HCT116 (cell line): ENCODE measurements at regions not wholly inside any gene's neighbourhood (a gene's known extent, or its start where the extent isn't known, plus 50 kb on each side); places are given as distances from the start of the nearest gene placed in this dataset.

Source experiments
- CTCF ChIP-seq, 3 experiments: fragments of 200-600 bp in 1 of 3; sonication (generic) in 1 of 3; IDR thresholded peaks in 2 of 3; conservative IDR thresholded peaks in 1 of 3; 2 replicates each; pipeline ENCODE4 v1.5.1; 2012 to 2017; ENCODE audit warnings: low read depth in 2 of 3, low read length in 2 of 3, antibody characterized with exemption in 1 of 3, borderline replicate concordance in 1 of 3, control low read depth in 1 of 3, mild to moderate bottlenecking in 1 of 3, mixed read lengths in 1 of 3, mixed run types in 1 of 3, moderate library complexity in 1 of 3; ENCODE audit not compliant: insufficient read depth in 1 of 3
- EZH2 ChIP-seq: fragments of 200-600 bp; sonication (generic); IDR thresholded peaks from 2 replicates; pipeline ENCODE4 v1.6.1; 2017; ENCODE audit warnings: antibody characterized with exemption, mixed run types
- POLR2AphosphoS5 ChIP-seq: IDR thresholded peaks from 2 replicates; pipeline ENCODE4 v1.6.1; 2011; ENCODE audit warnings: mild to moderate bottlenecking, low read depth, low read length, moderate library complexity
- RAD21 ChIP-seq: IDR thresholded peaks from 2 replicates; pipeline ENCODE4 v1.6.1; 2012; ENCODE audit warnings: low read depth, mild to moderate bottlenecking
- REST ChIP-seq: IDR thresholded peaks from 2 replicates; pipeline ENCODE4 v1.6.1; 2012; ENCODE audit warnings: low read depth

DNA sequence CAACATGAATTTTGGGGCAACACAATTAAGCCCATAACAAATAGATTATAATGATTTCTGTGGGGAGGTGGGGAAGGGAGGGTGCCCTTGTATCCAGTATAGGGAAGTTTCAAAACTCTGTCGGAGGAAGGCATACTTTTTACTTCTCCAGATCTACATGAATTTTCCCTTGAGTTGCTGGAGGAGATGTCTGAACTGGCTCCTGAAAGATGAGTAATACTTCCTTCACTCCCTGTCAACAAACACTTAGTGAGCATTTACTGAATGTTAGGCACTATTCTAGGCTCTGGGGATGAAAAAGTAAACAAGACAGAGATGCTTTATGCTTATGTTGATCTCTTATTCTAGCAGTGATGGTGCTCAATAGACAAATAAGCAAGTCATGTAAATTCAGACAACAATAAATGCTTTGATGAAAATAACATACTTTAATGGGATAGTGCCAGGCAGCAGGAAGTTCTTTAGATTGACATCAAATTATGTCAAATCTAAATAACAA is 197.9 kb upstream of the ANKH start:
- TF ChIP-seq CTCF (IDR thresholded peaks at IDR 0.05 in 2 of 3, conservative IDR thresholded peaks at IDR 0.05 in 1 of 3; ENCODE audit: borderline replicate concordance in 1 of 3, insufficient read depth in 1 of 3, low read depth in 2 of 3, low read length in 2 of 3) (no peak), EZH2 (no peak), POLR2AphosphoS5 (no peak), REST (no peak), RAD21 (no peak)
